Stimulated activated CD4-positive, alpha-beta T cell treated with anti-CD3 and anti-CD28 coated beads, Interleukin-4, amount 100 ng/mL, for 4 hours (primary cell): ENCODE measurements at regions not wholly inside any gene's neighbourhood (a gene's known extent, or its start where the extent isn't known, plus 50 kb on each side); places are given as distances from the start of the nearest gene placed in this dataset.
"Not testable (repeated sequence)": the region's sequence is repeated elsewhere in the genome, so short reads cannot be mapped to it uniquely, and the experiment has no call there.

Source experiments
- DNase-seq, 2 experiments: peaks; one replicate each; pipeline ENCODE4 v3.0.0-alpha.2; 2020

DNA sequence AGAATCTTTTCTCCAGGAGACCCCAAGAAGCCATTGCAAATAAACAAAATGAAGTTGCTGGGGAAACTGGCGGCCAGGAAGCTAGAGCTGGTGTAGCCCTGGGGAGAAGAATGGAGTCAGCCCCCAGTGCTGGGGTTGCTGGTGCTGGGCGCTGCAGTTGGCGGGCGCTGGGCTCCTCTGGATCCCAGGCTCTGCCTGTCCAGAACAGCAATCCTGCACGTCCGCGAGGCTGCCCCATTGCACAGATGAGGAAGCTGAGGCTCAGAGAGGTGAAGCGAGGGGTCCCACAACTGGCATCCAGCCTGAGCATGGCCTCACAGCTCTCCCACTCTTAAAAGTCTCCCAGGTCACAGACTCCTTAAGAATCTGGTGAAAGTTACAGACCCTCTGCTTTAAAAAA is 161.1 kb downstream of the OR4M2 start:
- no peak for DNase-seq

- not testable (repeated sequence) for DNase-seq
Observed at GRCh38 chr15:22242311-22242710, 162.0 kb downstream of the OR4M2 start.

DNA sequence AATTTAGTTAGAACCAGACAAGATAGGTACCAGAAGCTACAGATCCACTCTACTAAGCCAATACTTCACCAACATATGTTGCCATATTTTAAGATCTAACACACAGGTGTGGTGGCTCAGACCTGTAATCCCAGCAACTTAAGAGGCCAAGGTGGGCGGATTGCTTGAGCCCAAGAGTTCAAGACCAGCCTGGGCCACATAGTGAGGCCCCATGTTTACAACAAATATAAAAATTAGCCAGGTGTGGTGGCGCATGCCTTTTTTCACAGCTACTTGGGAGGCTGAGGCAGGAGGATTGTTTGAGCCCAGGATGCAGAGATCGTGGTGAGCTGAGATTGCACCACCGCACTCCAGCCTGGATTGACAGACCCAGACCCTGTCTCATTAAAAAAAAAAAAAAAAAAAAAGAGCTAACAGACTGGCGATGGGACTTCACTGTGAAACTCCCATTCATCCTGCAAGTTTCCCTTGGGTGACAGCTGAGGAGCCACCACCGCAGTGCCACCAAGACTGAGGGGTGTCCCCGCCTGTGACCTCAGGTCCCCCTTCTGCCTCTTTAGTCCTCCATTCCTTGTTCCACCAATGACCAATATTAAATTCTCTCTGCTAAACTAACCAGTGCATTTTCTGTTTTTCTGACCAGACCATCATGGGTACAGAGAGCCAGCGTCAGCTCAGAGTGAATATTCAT is 163.3 kb downstream of the OR4M2 start:
- no peak for DNase-seq

GRCh38 chr15:22249511-22249910 is 169.2 kb downstream of the OR4M2 start:
- DNase-seq = not testable (repeated sequence)

- not testable (repeated sequence) for DNase-seq
Observed at GRCh38 chr15:22250501-22251290, 170.4 kb downstream of the OR4M2 start.

DNA sequence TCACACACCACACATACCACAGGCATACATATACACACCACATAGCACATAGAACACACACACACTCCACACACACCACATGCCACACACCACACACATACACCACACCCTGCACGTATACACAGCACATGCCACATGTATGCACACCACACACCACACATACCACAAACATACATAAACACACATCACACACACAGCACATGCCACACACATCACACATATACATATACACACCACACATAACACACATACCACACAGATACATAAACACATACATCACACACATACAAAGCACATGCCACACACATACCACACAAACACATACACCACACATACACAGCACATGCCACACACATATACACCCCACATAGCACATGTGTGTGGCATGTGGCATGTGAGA is 171.1 kb downstream of the OR4M2 start:
- DNase-seq = no peak

DNA sequence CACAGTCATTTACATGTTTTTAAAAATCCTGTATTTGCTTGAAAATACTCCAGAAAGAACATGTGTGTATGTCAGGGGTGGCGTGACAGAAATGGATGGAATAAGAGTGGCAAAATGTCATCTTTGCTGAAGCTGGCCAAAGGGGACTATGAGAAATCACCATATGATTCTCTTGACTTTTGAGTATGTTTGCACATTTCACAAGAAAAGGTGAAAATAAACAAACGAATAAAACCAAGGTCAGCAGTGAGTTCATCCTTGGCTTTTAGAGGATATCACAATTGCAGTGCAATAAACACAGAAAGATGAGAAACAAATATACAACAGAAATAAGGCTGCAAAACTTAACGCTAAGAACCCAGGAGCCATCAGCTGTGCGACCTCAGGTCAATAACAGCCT is 171.7 kb downstream of the OR4M2 start:
- DNase-seq = not testable (repeated sequence)

- not testable (repeated sequence) for DNase-seq
Observed at GRCh38 chr15:22252521-22252920, 172.2 kb downstream of the OR4M2 start.

DNA sequence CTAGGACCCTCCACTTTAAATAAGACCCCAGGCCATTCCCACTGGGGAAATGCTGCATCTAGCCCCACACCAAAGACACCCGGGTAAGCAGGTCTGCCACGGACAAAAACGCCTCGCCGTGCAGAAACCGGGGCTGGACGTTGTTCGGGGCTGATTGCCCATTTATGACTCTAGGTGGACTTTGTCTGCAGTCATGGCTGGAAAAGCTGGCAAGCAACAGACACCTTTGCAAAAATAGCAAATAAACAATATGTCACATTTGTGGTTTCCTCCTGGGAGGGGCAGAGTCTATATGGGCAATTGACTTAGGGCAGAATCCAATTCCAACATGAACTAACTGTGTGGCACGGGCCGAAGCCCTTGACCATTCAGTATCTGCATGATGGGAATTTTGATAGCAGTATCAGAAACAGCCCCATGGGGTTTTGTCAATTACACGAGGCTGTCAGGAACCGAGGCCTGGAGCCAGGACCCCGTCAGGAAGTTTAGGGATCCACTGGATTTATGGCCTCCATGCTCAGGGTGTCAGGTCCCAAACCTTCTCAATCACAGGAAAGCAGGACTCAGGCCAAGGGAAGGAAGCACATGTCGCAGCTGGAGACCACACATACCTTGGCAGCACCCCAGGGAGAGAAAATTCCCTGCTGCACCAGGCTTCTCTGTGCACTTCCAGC is 172.8 kb downstream of the OR4M2 start:
- not testable (repeated sequence) for DNase-seq

DNA sequence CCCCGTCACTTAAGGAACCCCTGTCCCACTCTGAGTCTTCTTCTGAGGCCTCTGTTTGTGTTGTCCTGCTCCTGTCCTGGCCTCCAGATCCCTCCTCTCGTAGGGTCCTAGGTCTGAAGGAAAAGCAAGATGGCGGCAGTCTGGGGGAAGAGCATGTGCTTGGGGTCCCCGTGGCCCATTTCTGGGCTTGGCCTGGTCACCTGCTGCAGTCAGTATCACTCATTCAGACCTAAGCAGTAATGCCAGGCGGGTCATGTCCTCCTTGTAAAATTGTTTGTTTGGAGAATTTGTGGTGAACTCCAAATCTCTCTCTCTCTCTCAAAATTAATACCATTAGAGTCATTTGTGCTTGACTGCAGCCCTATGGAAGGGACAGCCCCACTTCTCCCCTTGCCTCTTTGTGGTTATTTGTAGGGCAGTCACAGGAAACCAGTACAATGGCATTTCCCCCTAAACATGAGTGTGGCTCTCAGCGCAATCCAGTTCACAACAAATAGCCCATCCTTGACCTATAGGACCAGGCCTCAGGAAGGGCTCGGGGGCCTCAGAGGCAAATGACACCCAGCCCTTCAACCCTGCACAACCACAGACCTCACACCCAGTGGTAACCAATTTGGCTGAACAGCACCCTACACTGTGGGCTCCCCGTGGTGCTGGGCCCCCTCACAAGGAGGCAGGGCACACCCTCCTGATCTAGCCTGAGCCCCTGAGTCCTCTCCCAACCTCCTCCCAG is 173.5 kb downstream of the OR4M2 start:
- no peak for DNase-seq

DNA sequence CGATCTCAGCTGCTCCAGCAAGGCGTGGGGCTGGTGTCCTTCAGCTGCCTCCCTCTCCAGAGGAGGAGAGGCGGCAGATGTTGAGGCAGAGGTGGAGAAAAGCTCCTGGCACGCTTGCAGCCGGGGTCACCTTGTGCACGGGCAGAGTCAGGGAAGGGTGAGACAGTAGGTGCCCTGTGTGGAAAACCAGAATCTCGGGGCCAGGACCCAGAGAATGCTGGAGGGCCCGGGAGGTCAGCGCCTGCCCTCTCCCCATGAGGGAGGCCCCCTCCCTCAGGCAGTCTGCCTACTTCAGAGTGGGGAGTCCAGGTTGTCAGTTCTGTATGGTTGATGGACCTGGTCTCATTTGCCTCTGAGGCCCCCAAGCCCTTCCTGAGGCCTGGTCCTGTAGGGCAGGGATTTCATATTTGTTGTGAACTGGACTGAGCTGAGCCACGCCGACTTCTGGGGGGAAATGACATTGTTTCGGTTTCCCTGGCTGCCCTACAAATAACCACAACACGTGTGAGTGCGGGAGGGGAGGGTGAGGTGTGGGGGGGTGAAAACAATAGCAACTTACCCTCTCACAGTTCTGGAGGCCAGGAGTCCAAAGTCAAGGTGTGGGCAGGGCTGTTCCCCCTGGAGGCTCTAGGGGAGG is 174.2 kb downstream of the OR4M2 start:
- not testable (repeated sequence) for DNase-seq

- DNase-seq = not testable (repeated sequence)
Observed at GRCh38 chr15:22255606-22256005, 175.3 kb downstream of the OR4M2 start.

GRCh38 chr15:22256389-22257046 is 176.2 kb downstream of the OR4M2 start:
- not testable (repeated sequence) for DNase-seq

GRCh38 chr15:22257047-22258008 is 177.0 kb downstream of the OR4M2 start:
- no peak for DNase-seq

GRCh38 chr15:22258009-22258397 is 177.7 kb downstream of the OR4M2 start:
- no peak for DNase-seq

DNA sequence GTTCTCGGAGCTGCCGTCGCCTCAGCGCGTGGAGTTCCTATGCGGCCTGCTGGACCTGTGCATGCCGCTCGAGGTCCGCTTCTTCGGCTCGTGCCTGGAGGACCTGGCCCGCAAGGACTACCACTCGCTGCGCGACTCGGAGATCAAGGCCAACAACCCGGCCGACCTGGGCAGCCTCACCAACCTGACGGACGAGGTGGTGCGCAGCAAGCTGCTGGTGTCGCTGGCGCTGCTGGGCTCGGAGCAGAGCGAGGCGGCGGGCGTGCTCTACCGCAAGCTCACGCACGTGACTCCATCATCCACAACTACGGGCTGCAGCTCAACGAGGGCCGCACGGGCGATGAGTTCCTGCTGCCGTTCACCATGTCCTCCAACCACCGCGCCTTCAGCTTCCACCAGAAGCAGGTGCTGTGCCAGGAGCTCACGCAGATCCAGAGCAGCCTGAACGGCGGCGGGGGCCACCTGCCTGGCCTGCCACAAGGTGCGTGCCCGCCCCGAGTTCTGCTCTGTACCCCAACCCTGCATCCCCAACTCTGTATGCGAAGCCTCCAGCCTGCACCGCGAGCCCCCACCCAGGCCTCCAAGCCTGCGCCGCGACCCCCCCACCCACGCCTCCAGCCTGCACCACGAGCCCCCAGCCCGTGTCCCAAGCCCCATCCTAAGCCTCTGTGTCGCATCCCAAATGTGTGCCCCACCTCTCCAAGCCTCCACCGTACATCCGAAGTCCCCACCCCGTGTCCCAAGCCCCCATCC is 178.2 kb downstream of the OR4M2 start:
- no peak for DNase-seq

DNA sequence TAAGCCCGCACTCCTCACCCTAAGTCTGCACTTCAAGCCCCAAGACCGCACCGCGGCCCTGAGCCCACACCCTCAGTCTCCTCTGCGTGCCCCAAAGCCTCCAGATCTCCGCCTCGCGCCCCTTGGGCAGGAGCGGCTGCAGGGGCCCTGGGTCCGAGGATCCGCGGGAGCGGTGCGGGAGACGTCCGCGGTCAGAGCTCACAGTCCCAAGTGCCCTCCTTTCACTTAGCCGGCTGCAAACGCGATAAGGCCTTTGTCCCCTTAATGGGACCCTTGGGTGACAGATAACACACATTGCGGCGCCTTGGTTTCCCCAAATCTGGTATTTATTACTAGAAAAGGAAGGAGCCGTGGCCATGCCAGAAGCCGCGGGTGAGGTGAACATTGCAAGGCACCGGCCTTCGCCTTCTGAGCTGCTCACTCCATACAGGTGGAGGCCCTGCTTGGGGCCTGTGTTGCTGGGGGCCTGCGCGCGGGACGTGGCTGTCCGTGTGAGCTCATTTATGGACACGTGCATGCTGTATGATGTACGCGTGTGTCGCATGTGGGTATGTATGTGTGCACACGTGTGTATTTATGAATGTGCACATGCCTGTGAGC is 178.9 kb downstream of the OR4M2 start:
- DNase-seq = not testable (repeated sequence)

DNA sequence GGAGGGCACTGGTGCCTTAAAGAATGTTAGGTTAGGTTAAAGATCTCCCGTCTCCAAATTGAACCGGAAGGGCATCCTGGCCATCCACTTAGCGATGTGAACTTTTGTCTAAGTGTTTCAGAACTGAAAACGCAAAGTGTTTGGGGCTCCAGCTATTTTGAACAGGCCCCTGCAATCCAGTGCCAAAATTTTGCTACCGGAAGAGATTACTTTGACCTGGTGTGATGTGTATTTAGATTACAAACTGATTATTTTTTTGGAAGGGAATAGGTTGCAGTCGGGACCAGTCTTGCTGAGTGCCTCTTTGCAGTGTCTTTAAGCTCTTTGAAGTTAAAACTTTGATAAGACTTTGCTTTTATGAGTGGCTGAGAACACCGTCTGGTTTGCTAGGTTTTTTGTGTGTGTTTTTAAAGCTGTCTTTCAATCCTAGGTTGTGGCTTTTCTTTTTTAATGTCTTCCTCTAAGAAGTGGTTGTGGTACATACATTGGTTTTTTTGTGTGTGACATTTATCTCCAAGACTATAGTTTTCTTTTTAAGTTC is 179.6 kb downstream of the OR4M2 start:
- no peak for DNase-seq

DNA sequence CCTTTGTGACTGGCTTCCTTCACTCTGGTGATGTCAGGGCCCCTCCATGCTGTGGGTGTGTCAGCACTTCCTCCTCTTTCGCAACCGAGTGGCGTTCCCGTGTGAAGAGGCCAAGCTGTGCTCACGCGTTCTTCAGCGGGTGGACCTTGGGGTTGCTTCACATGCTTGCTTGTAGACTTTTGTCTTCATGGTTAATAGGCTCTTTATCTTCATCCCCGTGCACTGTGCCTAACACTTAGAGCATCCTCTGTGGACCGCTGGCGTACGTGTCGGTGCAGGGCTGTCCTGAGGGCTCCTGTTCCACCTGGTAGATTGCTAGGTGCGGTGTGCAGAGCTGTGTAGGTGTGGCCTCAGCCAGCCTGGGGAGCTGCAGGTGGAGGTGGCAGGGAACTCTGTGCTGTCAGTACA is 182.3 kb downstream of the OR4M2 start:
- peak in 1 of 2 experiments; percentile 53 for DNase-seq
